ENCODE measurements at regions not wholly inside any gene's neighbourhood (a gene's known extent, or its start where the extent isn't known, plus 50 kb on each side); places are given as distances from the start of the nearest gene placed in this dataset.

DNA sequence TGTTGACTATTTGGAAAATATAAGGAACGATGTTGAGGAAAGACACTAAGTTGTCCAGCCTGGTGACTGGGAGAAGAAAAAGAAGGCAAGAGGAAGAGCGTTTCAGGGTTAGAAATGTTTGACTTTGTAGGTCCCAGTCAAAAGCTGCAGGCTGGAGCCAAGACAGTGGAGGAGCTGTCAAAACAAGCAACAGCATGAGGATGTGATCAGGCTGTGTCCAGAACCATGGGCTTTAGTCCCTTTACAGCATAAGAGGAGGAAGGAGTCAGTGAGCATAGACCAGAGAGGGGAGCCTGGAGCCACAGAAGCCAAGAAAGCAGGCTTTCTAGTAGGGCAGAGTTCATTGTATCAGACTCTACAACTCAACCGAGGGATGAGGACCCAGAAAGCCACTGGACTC lies 658.5 kb downstream of the BNC2 start (continued):
- TF ChIP-seq EP300 (IDR thresholded peaks at IDR 0.05; ENCODE audit: borderline replicate concordance in 1 of 2, low read depth in 1 of 2, low read length in 1 of 2) (no peak), MEF2A (IDR thresholded peaks at IDR 0.05; ENCODE audit: borderline replicate concordance, low read depth) (no peak), FOSL2 (IDR thresholded peaks at IDR 0.05; ENCODE audit: borderline replicate concordance, low read depth) (no peak), FOXM1 (IDR thresholded peaks at IDR 0.05; ENCODE audit: low read depth) (no peak), RXRA (IDR thresholded peaks at IDR 0.05; ENCODE audit: borderline replicate concordance, low read depth) (no peak), SIN3A (IDR thresholded peaks at IDR 0.05; ENCODE audit: borderline replicate concordance, low read depth, low read length) (no peak)

DNA sequence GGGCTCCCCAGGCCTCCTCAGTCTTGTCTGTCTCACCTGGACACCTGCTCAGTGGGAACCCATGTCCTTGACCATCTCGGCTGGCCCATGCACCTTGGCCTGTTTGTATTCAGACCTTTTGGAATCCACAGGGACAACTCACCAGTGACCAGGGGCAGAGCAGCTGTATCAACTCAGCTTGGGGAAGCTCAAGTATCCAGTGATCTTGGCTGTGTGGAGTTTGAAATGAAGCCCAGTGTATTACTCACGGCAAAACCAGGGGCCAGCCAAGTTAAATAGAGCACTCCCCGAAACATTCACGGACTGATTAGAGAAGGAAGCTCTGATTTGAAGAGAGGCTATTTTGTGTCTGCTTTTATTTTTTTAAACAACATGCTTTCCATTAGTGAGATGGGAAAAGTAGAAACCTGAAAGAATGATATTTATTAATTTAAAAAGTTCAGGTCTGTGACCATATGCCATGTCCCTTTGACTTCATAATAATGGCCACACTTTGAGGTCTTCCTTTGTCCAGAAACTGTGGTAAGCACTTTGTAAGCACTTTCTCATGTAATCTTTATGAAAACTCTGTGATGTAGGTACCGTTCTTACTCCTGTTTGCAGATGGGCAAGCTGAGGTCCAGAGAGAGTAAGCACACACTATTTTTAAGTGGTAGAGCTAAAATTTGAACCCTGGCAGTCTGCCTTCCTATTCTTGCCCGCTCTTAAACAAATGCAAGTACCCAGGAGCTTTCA lies 656.5 kb downstream of the BNC2 start:
- 38% methylated on average over 5 of the region's 6 CpGs for WGBS (ENCODE audit: low lambda C conversion rate)
- H3K27me3 ChIP-seq (ENCODE audit: insufficient read depth) = no peaks in the 10 kb centered on the region
- H3K9me2 ChIP-seq = no peaks in the 10 kb centered on the region
- no peaks in the 10 kb centered on the region for H4K20me1 ChIP-seq (ENCODE audit: insufficient read depth)
- peak overlapping the region; percentile 65 to 78 for H3K27ac ChIP-seq (ENCODE audit: low read depth in 2 of 2, low read length in 1 of 2)
- H3K4me2 ChIP-seq = peak overlapping the region; percentile 50; the same call in 1 of the 2 replicates
- peaks cover 0 to 26% of the 10 kb centered on the region in 2 experiments; a peak in 2 of 4 replicates for H3K4me1 ChIP-seq (ENCODE audit: control insufficient read depth in 1 of 2, insufficient read depth in 2 of 2, low read depth in 1 of 2, low read length in 1 of 2)
- H3K4me3 ChIP-seq (ENCODE audit: low read depth in 2 of 2, low read length in 1 of 2) = no peak overlapping the region
- POLR2A ChIA-PET = no interaction called here
- no peaks in the 10 kb centered on the region for H3K36me3 ChIP-seq (replicated peaks in 1 of 2; ENCODE audit: control insufficient read depth in 1 of 2, insufficient read depth in 2 of 2, low read length in 1 of 2)
- no peak overlapping the region for H2AFZ ChIP-seq (ENCODE audit: low read depth)
- no peak for DNase-seq
- peaks cover 16% of the 10 kb centered on the region for H3F3A ChIP-seq (replicated peaks; ENCODE audit: insufficient read depth)
- H3K9me3 ChIP-seq = 0 out of 2 replicates have a peak, but pooled peaks cover 6% of the 10 kb centered on the region
- CTCF ChIA-PET = interaction anchor here (0.7 to 2.1 kb wide), 5 partner anchors 10 to 314 kb away, joined by 3 to 6 read pairs (median 4); no protein-coding TSS in a partner anchor
- H3K9ac ChIP-seq = no peak overlapping the region; the same call in 1 of the 2 replicates
- H3K79me2 ChIP-seq (ENCODE audit: insufficient read depth) = no peaks in the 10 kb centered on the region
- TF ChIP-seq SMC3 (IDR thresholded peaks at IDR 0.05; ENCODE audit: low read depth, low read length) = no peak
- TF ChIP-seq MEF2A (IDR thresholded peaks at IDR 0.05; ENCODE audit: borderline replicate concordance, low read depth) = no peak
- no peak for TF ChIP-seq RCOR1 (IDR thresholded peaks at IDR 0.05; ENCODE audit: low read length)
- TF ChIP-seq, protein P1, sequence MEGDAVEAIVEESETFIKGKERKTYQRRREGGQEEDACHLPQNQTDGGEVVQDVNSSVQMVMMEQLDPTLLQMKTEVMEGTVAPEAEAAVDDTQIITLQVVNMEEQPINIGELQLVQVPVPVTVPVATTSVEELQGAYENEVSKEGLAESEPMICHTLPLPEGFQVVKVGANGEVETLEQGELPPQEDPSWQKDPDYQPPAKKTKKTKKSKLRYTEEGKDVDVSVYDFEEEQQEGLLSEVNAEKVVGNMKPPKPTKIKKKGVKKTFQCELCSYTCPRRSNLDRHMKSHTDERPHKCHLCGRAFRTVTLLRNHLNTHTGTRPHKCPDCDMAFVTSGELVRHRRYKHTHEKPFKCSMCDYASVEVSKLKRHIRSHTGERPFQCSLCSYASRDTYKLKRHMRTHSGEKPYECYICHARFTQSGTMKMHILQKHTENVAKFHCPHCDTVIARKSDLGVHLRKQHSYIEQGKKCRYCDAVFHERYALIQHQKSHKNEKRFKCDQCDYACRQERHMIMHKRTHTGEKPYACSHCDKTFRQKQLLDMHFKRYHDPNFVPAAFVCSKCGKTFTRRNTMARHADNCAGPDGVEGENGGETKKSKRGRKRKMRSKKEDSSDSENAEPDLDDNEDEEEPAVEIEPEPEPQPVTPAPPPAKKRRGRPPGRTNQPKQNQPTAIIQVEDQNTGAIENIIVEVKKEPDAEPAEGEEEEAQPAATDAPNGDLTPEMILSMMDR (IDR thresholded peaks at IDR 0.05) = no peak
- TF ChIP-seq, protein P2, sequence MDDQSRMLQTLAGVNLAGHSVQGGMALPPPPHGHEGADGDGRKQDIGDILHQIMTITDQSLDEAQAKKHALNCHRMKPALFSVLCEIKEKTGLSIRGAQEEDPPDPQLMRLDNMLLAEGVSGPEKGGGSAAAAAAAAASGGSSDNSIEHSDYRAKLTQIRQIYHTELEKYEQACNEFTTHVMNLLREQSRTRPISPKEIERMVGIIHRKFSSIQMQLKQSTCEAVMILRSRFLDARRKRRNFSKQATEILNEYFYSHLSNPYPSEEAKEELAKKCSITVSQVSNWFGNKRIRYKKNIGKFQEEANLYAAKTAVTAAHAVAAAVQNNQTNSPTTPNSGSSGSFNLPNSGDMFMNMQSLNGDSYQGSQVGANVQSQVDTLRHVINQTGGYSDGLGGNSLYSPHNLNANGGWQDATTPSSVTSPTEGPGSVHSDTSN (IDR thresholded peaks at IDR 0.05) = peak; percentile 75
- TF ChIP-seq, protein P3, sequence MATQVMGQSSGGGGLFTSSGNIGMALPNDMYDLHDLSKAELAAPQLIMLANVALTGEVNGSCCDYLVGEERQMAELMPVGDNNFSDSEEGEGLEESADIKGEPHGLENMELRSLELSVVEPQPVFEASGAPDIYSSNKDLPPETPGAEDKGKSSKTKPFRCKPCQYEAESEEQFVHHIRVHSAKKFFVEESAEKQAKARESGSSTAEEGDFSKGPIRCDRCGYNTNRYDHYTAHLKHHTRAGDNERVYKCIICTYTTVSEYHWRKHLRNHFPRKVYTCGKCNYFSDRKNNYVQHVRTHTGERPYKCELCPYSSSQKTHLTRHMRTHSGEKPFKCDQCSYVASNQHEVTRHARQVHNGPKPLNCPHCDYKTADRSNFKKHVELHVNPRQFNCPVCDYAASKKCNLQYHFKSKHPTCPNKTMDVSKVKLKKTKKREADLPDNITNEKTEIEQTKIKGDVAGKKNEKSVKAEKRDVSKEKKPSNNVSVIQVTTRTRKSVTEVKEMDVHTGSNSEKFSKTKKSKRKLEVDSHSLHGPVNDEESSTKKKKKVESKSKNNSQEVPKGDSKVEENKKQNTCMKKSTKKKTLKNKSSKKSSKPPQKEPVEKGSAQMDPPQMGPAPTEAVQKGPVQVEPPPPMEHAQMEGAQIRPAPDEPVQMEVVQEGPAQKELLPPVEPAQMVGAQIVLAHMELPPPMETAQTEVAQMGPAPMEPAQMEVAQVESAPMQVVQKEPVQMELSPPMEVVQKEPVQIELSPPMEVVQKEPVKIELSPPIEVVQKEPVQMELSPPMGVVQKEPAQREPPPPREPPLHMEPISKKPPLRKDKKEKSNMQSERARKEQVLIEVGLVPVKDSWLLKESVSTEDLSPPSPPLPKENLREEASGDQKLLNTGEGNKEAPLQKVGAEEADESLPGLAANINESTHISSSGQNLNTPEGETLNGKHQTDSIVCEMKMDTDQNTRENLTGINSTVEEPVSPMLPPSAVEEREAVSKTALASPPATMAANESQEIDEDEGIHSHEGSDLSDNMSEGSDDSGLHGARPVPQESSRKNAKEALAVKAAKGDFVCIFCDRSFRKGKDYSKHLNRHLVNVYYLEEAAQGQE (IDR thresholded peaks at IDR 0.05; ENCODE audit: low read depth, low read length) = no peak
- TF ChIP-seq, protein P4, sequence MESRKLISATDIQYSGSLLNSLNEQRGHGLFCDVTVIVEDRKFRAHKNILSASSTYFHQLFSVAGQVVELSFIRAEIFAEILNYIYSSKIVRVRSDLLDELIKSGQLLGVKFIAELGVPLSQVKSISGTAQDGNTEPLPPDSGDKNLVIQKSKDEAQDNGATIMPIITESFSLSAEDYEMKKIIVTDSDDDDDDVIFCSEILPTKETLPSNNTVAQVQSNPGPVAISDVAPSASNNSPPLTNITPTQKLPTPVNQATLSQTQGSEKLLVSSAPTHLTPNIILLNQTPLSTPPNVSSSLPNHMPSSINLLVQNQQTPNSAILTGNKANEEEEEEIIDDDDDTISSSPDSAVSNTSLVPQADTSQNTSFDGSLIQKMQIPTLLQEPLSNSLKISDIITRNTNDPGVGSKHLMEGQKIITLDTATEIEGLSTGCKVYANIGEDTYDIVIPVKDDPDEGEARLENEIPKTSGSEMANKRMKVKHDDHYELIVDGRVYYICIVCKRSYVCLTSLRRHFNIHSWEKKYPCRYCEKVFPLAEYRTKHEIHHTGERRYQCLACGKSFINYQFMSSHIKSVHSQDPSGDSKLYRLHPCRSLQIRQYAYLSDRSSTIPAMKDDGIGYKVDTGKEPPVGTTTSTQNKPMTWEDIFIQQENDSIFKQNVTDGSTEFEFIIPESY (IDR thresholded peaks at IDR 0.05; ENCODE audit: borderline replicate concordance, low read depth) = no peak; the same call in 1 of the 2 replicates
- TF ChIP-seq, protein P5, sequence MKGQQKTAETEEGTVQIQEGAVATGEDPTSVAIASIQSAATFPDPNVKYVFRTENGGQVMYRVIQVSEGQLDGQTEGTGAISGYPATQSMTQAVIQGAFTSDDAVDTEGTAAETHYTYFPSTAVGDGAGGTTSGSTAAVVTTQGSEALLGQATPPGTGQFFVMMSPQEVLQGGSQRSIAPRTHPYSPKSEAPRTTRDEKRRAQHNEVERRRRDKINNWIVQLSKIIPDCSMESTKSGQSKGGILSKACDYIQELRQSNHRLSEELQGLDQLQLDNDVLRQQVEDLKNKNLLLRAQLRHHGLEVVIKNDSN (IDR thresholded peaks at IDR 0.05; ENCODE audit: borderline replicate concordance, low read depth) = no peak
- TF ChIP-seq, protein P6, sequence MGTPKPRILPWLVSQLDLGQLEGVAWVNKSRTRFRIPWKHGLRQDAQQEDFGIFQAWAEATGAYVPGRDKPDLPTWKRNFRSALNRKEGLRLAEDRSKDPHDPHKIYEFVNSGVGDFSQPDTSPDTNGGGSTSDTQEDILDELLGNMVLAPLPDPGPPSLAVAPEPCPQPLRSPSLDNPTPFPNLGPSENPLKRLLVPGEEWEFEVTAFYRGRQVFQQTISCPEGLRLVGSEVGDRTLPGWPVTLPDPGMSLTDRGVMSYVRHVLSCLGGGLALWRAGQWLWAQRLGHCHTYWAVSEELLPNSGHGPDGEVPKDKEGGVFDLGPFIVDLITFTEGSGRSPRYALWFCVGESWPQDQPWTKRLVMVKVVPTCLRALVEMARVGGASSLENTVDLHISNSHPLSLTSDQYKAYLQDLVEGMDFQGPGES (IDR thresholded peaks at IDR 0.05; ENCODE audit: low read depth, low read length) = no peak
- no peak for TF ChIP-seq EZH2phosphoT487 (IDR thresholded peaks at IDR 0.05; ENCODE audit: borderline replicate concordance, low read depth)
- TF ChIP-seq TEAD4 (IDR thresholded peaks at IDR 0.05; ENCODE audit: borderline replicate concordance, insufficient read depth) = peak; percentile 67; the same call in 1 of the 2 replicates
- no peak for TF ChIP-seq TAF1 (IDR thresholded peaks at IDR 0.05; ENCODE audit: borderline replicate concordance, low read depth, low read length)
- TF ChIP-seq POLR2AphosphoS5 (IDR thresholded peaks at IDR 0.05; ENCODE audit: low read depth, low read length) = peak; percentile 50; the same call in 1 of the 2 replicates
- TF ChIP-seq FOSL2 (IDR thresholded peaks at IDR 0.05; ENCODE audit: borderline replicate concordance, low read depth) = peak; percentile 83

Measured in SK-N-SH (cell line).